ENCODE measurements at regions not wholly inside any gene's neighbourhood (a gene's known extent, or its start where the extent isn't known, plus 50 kb on each side); places are given as distances from the start of the nearest gene placed in this dataset.

GRCh38 chrX:42505016-42505415 lies 272.9 kb downstream of the PPP1R2C start:
- TF ChIP-seq CTCF (IDR thresholded peaks at IDR 0.05) (no peak), POLR2AphosphoS5 (IDR thresholded peaks at IDR 0.05) (no peak), POLR2A (IDR thresholded peaks at IDR 0.05) (no peak)
- intact Hi-C loops (cut with DNase I): no loop called here
- Histone ChIP-seq H3K4me3 (no peak overlapping the region), H3K36me3 (no peaks in the 10 kb centered on the region), H3K4me1 (replicated peaks) (no peaks in the 10 kb centered on the region), H3K27ac (no peak overlapping the region), H3K27me3 (replicated peaks; ENCODE audit: insufficient read depth) (no peaks in the 10 kb centered on the region), H3K9me3 (no peaks in the 10 kb centered on the region)
- no peak for DNase-seq (ENCODE audit: low spot score)
- 78% methylated on average over 7 of the region's 7 CpGs for WGBS

GRCh38 chrX:42499620-42500019 lies 278.3 kb downstream of the PPP1R2C start:
- H3K27ac ChIP-seq: no peak overlapping the region
- intact Hi-C loops (cut with DNase I): no loop called here
- TF ChIP-seq POLR2A (IDR thresholded peaks at IDR 0.05) (no peak), POLR2AphosphoS5 (IDR thresholded peaks at IDR 0.05) (no peak), CTCF (IDR thresholded peaks at IDR 0.05) (no peak)
- no peak overlapping the region for H3K4me3 ChIP-seq
- 93% methylated on average over 2 of the region's 2 CpGs for WGBS
- no peaks in the 10 kb centered on the region for H3K4me1 ChIP-seq (replicated peaks)
- H3K9me3 ChIP-seq: no peaks in the 10 kb centered on the region
- no peak for DNase-seq (ENCODE audit: low spot score)
- no peaks in the 10 kb centered on the region for H3K27me3 ChIP-seq (replicated peaks; ENCODE audit: insufficient read depth)
- H3K36me3 ChIP-seq: no peaks in the 10 kb centered on the region

- TF ChIP-seq POLR2AphosphoS5 (IDR thresholded peaks at IDR 0.05) (no peak), CTCF (IDR thresholded peaks at IDR 0.05) (no peak), POLR2A (IDR thresholded peaks at IDR 0.05) (no peak)
- 91% methylated on average over 4 of the region's 4 CpGs for WGBS
- H3K4me3 ChIP-seq: no peak overlapping the region
- intact Hi-C loops (cut with DNase I): no loop called here
- no peak for DNase-seq (ENCODE audit: low spot score)
- H3K4me1 ChIP-seq (replicated peaks): no peaks in the 10 kb centered on the region
- H3K36me3 ChIP-seq: no peaks in the 10 kb centered on the region
- no peaks in the 10 kb centered on the region for H3K9me3 ChIP-seq
- no peak overlapping the region for H3K27ac ChIP-seq
- no peaks in the 10 kb centered on the region for H3K27me3 ChIP-seq (replicated peaks; ENCODE audit: insufficient read depth)
Observed at GRCh38 chrX:42497356-42497755, 280.6 kb downstream of the PPP1R2C start.

GRCh38 chrX:42496239-42496638 lies 281.7 kb downstream of the PPP1R2C start:
- intact Hi-C loops (cut with DNase I): no loop called here
- no peaks in the 10 kb centered on the region for H3K36me3 ChIP-seq
- no peak overlapping the region for H3K4me3 ChIP-seq
- no peak overlapping the region for H3K27ac ChIP-seq
- H3K4me1 ChIP-seq (replicated peaks): no peaks in the 10 kb centered on the region
- no peak for TF ChIP-seq CTCF (IDR thresholded peaks at IDR 0.05)
- TF ChIP-seq POLR2AphosphoS5 (IDR thresholded peaks at IDR 0.05): no peak
- TF ChIP-seq POLR2A (IDR thresholded peaks at IDR 0.05): no peak
- no peaks in the 10 kb centered on the region for H3K27me3 ChIP-seq (replicated peaks; ENCODE audit: insufficient read depth)
- DNase-seq (ENCODE audit: low spot score): no peak
- H3K9me3 ChIP-seq: no peaks in the 10 kb centered on the region

GRCh38 chrX:42495139-42495538 lies 282.8 kb downstream of the PPP1R2C start:
- H3K27me3 ChIP-seq (replicated peaks; ENCODE audit: insufficient read depth): no peaks in the 10 kb centered on the region
- intact Hi-C loops (cut with DNase I): no loop called here
- no peak for TF ChIP-seq POLR2A (IDR thresholded peaks at IDR 0.05)
- TF ChIP-seq CTCF (IDR thresholded peaks at IDR 0.05): no peak
- TF ChIP-seq POLR2AphosphoS5 (IDR thresholded peaks at IDR 0.05): no peak
- 72% methylated on average over 7 of the region's 7 CpGs for WGBS
- no peaks in the 10 kb centered on the region for H3K9me3 ChIP-seq
- H3K36me3 ChIP-seq: no peaks in the 10 kb centered on the region
- H3K4me3 ChIP-seq: no peak overlapping the region
- no peak for DNase-seq (ENCODE audit: low spot score)
- H3K4me1 ChIP-seq (replicated peaks): no peaks in the 10 kb centered on the region
- no peak overlapping the region for H3K27ac ChIP-seq
